GM12873 (cell line): ENCODE measurements at regions not wholly inside any gene's neighbourhood (a gene's known extent, or its start where the extent isn't known, plus 50 kb on each side); places are given as distances from the start of the nearest gene placed in this dataset.

Experiments used
- TF ChIP-seq, protein P1 (sequence below): IDR thresholded peaks from 2 replicates; pipeline ENCODE4 v1.5.1; 2012; ENCODE audit warnings: low read depth, mild to moderate bottlenecking, moderate library complexity, low read length, control low read depth; ENCODE audit not compliant: insufficient read depth; ENCODE audit errors: missing control alignments

DNA sequence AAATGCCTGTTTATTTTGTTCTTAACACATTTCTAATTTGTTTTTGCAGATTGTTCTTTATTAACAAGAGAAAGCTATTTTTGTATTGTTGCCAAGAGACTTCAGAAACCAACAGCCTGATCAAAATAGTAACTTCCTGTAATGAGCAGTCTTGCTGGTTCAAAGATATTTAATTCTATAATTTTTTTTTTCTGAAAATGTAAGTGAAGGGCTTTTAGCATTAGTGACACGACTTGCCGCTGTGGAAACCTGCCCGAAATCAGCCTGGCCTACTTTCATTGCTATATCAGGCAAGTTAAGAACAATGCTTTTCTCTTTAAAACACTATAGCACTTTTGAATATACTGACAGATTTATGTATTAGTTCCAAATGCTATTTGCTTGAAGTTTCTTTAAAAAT, 374.3 kb downstream of the EFNB2 start:
- TF ChIP-seq, protein P1, sequence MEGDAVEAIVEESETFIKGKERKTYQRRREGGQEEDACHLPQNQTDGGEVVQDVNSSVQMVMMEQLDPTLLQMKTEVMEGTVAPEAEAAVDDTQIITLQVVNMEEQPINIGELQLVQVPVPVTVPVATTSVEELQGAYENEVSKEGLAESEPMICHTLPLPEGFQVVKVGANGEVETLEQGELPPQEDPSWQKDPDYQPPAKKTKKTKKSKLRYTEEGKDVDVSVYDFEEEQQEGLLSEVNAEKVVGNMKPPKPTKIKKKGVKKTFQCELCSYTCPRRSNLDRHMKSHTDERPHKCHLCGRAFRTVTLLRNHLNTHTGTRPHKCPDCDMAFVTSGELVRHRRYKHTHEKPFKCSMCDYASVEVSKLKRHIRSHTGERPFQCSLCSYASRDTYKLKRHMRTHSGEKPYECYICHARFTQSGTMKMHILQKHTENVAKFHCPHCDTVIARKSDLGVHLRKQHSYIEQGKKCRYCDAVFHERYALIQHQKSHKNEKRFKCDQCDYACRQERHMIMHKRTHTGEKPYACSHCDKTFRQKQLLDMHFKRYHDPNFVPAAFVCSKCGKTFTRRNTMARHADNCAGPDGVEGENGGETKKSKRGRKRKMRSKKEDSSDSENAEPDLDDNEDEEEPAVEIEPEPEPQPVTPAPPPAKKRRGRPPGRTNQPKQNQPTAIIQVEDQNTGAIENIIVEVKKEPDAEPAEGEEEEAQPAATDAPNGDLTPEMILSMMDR = no peak

DNA sequence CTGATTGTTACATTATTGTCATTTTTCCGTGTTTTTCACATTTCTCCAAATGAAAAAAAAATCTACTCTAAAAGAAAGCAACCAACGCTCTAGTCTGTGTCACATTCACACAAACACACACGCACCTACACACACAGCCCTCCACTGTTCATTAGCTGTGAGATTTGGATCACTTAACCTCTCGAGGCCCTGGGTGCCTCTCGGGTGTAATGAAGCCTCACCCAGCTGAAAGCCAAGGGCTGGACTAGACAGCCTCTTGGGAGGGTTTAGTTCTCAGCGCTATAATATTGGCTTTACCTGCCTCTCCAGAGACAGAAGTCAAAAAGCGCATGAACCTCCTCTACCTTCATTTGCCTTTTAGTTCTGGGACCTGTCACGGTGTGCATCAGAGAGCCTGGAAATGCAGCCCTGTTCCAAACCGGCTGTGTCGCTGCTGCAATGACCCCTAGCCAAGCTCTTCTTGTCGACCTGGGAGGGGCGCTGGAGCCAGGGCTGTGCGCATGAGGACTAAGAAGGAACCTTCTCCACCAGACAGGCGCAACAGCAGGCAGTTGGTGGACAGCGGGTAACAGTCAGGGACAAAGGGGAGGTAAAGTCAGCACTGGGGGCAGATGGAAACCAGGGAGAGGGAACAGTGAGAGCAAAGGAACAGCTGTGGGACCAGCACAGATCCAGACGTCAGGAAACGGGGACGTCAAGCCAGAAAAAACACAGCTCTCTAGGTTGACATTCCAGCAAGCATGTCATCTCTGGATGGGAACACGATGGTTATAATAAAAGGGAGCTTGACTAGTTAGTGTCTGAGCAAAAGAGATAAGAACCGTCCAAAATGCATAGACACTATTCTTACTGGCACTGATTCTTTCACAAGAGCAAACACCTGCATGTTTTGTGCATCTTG, 375.9 kb downstream of the EFNB2 start:
- TF ChIP-seq, protein P1 = no peak

DNA sequence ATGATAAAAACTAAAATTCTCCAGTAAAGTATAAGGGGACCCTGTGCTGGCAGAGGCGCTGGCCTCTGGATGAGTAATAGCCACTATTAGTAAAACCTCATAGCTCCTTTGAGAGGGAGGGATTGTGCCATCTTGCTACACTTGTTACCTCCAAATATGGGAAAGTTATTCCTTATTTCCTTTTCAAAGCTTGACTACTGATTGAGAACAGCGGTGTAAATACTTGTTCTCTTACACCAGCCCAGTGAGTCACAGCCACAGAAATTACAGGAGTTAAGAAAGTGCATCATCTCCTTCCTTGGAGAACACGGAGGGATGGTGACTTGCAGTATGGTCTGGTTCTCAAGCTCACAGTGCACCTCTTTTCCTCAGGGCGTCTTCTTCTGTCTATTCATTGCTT, 379.0 kb downstream of the EFNB2 start:
- TF ChIP-seq, protein P1 = no peak

DNA sequence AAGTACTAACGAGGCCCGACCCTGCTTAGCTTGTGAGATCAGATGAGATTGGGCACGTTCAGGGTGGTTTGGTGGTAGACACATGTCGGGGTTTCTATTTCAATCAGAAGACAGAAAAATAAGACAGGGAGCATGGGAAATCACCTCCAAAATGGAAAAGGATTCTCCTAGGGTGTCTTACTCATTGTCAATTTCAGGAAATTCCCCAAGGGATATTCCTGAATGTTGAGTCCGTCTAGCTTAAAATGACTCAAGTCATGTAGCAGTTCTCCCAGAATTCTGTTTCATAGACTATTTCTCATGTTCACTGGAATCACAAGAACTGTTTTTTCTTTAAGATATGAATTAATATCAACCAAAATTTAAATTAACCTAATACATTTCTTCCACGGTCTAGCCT, 380.1 kb downstream of the EFNB2 start:
- TF ChIP-seq, protein P1 = no peak

DNA sequence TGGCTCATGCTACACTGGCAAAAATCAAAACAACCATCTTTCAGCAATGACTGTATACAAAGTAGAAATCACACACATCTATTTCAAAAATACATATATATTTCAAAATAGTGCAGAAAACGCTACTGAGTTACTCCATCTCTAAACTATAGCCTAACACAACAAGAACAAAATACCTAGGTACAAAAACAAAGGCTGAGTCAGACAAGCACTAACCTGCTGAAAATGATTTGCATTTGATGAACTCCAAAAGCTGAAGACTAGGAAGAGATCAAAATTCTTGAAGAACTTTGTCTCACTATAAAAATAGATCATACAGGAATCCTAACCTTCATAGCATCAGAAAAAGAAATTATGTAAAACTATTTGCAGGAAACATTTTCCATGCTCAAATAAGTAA, 381.6 kb downstream of the EFNB2 start:
- TF ChIP-seq, protein P1 = no peak

DNA sequence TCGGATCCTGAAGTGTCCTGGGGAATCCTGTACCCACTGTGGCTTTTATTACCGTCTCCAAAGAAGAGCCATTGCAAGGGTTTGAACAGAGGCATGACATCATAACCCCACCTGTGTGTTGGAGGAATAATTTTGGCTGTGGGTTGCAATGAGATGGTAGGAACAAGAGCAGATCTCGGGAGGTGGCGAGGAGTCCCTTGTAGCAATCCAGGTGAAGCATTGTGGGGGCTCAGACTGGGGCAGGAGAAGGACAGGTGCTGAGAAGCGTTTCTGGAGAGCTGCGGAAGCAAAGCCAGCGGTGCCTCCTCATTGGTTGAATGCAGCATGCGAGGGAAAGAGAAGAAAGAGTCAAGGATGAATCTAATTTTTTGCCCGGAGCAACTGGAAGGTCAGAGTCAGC, 382.4 kb downstream of the EFNB2 start:
- TF ChIP-seq, protein P1 = no peak

DNA sequence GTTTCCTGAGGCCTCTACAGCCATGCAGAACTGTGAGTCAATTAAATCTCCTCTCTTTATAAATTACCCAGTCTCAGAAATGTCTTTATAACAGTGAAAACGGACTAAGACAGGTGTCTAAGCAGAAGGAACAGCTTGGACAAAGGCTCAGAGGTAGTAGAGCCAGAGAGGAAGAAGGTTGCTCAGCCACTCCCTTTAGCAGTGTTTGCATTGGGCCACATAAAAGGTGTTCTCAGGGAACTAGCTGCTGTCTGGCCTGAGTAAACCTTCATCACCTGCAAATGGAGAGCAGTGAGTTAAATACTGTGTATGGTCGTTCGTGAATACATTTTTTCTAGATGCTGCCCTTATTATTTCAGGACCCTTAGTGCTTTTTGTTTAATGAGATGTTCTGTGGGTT, 383.4 kb downstream of the EFNB2 start:
- TF ChIP-seq, protein P1 = no peak
